IMR-90 (cell line): ENCODE measurements at regions not wholly inside any gene's neighbourhood (a gene's known extent, or its start where the extent isn't known, plus 50 kb on each side); places are given as distances from the start of the nearest gene placed in this dataset.

Experiments
- ATAC-seq: fragments of 200-7000 bp; cut with Tn5 transposase; 2 replicates; pipeline ENCODE4 v1.9.1; 2020; ENCODE audit warnings: low read depth, mild to moderate bottlenecking, moderate library complexity
- BruUV-seq: library from RNA; stranded (reverse); fragments of 400-500 nt; replicated peaks from 2 replicates; lab custom pipeline; 2021; lab: Mats Ljungman, UMichigan
- CTCF ChIA-PET: fragments of 300-600 bp; formaldehyde crosslinking; extraction: SDS; loops from one replicate; lab custom pipeline; 2021; ENCODE audit warnings: antibody characterized with exemption; lab: Yijun Ruan, JAX
- POLR2A ChIA-PET: fragments of 300-600 bp; sonication (Branson Sonifier 250); formaldehyde crosslinking; loops from one replicate; lab custom pipeline; 2022; ENCODE audit warnings: antibody characterized with exemption; ENCODE audit not compliant: unreplicated experiment; lab: Charles Lee
- DNase-seq: peaks from one replicate; pipeline ENCODE4 v3.0.0; 2013
- H2AFZ ChIP-seq: replicated peaks from 2 replicates; pipeline ENCODE3; 2013; ENCODE audit warnings: low read length, mild to moderate bottlenecking; ENCODE audit not compliant: poor library complexity
- H2AK5ac ChIP-seq: 2 replicates; pipeline ENCODE4 v1.6.1; 2013; ENCODE audit warnings: low read depth, low read length, inconsistent platforms
- H2AK9ac ChIP-seq: replicated peaks from 2 replicates; pipeline ENCODE3; 2013; ENCODE audit warnings: mild to moderate bottlenecking, low read depth, low read length, moderate library complexity; ENCODE audit not compliant: poor library complexity
- H2BK120ac ChIP-seq: 2 replicates; pipeline ENCODE4 v1.6.1; 2013; ENCODE audit warnings: low read depth, low read length, inconsistent platforms
- H2BK15ac ChIP-seq: 3 replicates; pipeline ENCODE4 v1.6.1; 2013; ENCODE audit warnings: low read depth, low read length, inconsistent platforms
- H2BK20ac ChIP-seq: 2 replicates; pipeline ENCODE4 v1.6.1; 2013; ENCODE audit warnings: low read depth, mild to moderate bottlenecking, inconsistent platforms, low read length, moderate library complexity
- H2BK5ac ChIP-seq: 2 replicates; pipeline ENCODE4 v1.6.1; 2013; ENCODE audit warnings: mild to moderate bottlenecking, low read depth, low read length, inconsistent platforms; ENCODE audit not compliant: poor library complexity, severe bottlenecking
- H3K14ac ChIP-seq: replicated peaks from 2 replicates; pipeline ENCODE4 v1.6.1; 2013; ENCODE audit warnings: low read depth, low read length, inconsistent platforms
- H3K18ac ChIP-seq: 2 replicates; pipeline ENCODE4 v1.6.1; 2013; ENCODE audit warnings: low read depth, low read length, control low read depth
- H3K23ac ChIP-seq: 2 replicates; pipeline ENCODE4 v1.6.1; 2013; ENCODE audit warnings: low read depth, low read length, inconsistent platforms
- H3K27ac ChIP-seq: 2 replicates; pipeline ENCODE4 v1.5.1; 2013; ENCODE audit warnings: mild to moderate bottlenecking, control low read depth, low read length; ENCODE audit not compliant: insufficient read depth
- H3K27me3 ChIP-seq: 2 replicates; pipeline ENCODE4 v1.6.1; 2013; ENCODE audit warnings: low read length; ENCODE audit not compliant: control insufficient read depth, insufficient read depth
- H3K36me3 ChIP-seq: 2 replicates; pipeline ENCODE4 v1.6.1; 2013; ENCODE audit warnings: low read length, mixed read lengths; ENCODE audit not compliant: control insufficient read depth, insufficient read depth
- H3K4ac ChIP-seq: 2 replicates; pipeline ENCODE4 v1.6.1; 2013; ENCODE audit warnings: low read depth, low read length, inconsistent platforms
- H3K4me1 ChIP-seq: 2 replicates; pipeline ENCODE4 v1.6.1; 2013; ENCODE audit warnings: low read length, mixed read lengths; ENCODE audit not compliant: control insufficient read depth, insufficient read depth
- H3K4me2 ChIP-seq: 2 replicates; pipeline ENCODE4 v1.6.1; 2013; ENCODE audit warnings: low read depth, mild to moderate bottlenecking, control low read depth, low read length, moderate library complexity
- H3K4me3 ChIP-seq: 2 replicates; pipeline ENCODE4 v1.5.1; 2013; ENCODE audit warnings: low read depth, mild to moderate bottlenecking, control low read depth, low read length, moderate library complexity; ENCODE audit not compliant: insufficient read depth
- H3K56ac ChIP-seq: 2 replicates; pipeline ENCODE4 v1.6.1; 2013; ENCODE audit warnings: low read length, inconsistent platforms; ENCODE audit not compliant: insufficient read depth; ENCODE audit errors: extremely low read depth
- H3K79me1 ChIP-seq, 2 experiments: 2 replicates each; pipeline ENCODE4 v1.6.1; 2013; ENCODE audit warnings: low read length in 2 of 2, inconsistent platforms in 1 of 2, low read depth in 1 of 2
- H3K9ac ChIP-seq: 2 replicates; pipeline ENCODE4 v1.6.1; 2013; ENCODE audit warnings: low read depth, low read length, control low read depth
- H3K9me1 ChIP-seq: 2 replicates; pipeline ENCODE4 v1.6.1; 2013; ENCODE audit warnings: low read length, inconsistent platforms; ENCODE audit not compliant: insufficient read depth
- H3K9me3 ChIP-seq: 2 replicates; pipeline ENCODE4 v1.6.1; 2013; ENCODE audit warnings: low read length; ENCODE audit not compliant: control insufficient read depth, insufficient read depth
- H4K20me1 ChIP-seq: 2 replicates; pipeline ENCODE4 v1.6.1; 2013; ENCODE audit warnings: low read length, inconsistent platforms; ENCODE audit not compliant: insufficient read depth
- H4K5ac ChIP-seq: 2 replicates; pipeline ENCODE4 v1.6.1; 2013; ENCODE audit warnings: mild to moderate bottlenecking, low read depth, low read length, control low read depth
- H4K8ac ChIP-seq, 2 experiments: 2 replicates each; pipeline ENCODE4 v1.6.1; 2013; ENCODE audit warnings: low read depth in 2 of 2, low read length in 2 of 2, control low read depth in 1 of 2, inconsistent platforms in 1 of 2
- H4K91ac ChIP-seq: 2 replicates; pipeline ENCODE4 v1.6.1; 2013; ENCODE audit warnings: low read depth, low read length, inconsistent platforms; ENCODE audit not compliant: insufficient read depth
- ELK1 ChIP-seq: fragments of 150-350 bp; IDR thresholded peaks from 2 replicates; pipeline ENCODE4 v1.6.1; 2016; ENCODE audit warnings: low read depth, mild to moderate bottlenecking, low read length, moderate library complexity, borderline replicate concordance
- FOS ChIP-seq: fragments of 150-350 bp; IDR thresholded peaks from 2 replicates; pipeline ENCODE4 v1.6.1; 2016; ENCODE audit warnings: low read depth, low read length
- MAFK ChIP-seq: IDR thresholded peaks from 2 replicates; pipeline ENCODE4 v1.6.1; 2012; ENCODE audit warnings: low read depth, low read length, improper control_type of control experiment
- MXI1 ChIP-seq: IDR thresholded peaks from 2 replicates; pipeline ENCODE4 v1.6.1; 2012; ENCODE audit warnings: low read depth, mild to moderate bottlenecking, low read length, moderate library complexity, borderline replicate concordance
- POLR2A ChIP-seq: IDR thresholded peaks from 2 replicates; pipeline ENCODE4 v1.6.1; 2012; ENCODE audit warnings: mild to moderate bottlenecking, low read depth, low read length
- USF2 ChIP-seq: fragments of 150-350 bp; IDR thresholded peaks from 2 replicates; pipeline ENCODE4 v1.6.1; 2017; ENCODE audit warnings: mild to moderate bottlenecking, antibody characterized with exemption, low read length, low read depth
- WGBS, 2 experiments: methylation state at CpG; one replicate each; pipeline versions ENCODE4 v1.1.5 to v1.1.7; 2013; ENCODE audit warnings: missing lambda C conversion rate in 2 of 2; ENCODE audit not compliant: insufficient read length in 1 of 2; ENCODE audit errors: extremely low coverage in 2 of 2; 5-methylcytosine and 5-hydroxymethylcytosine counted together
- dilution Hi-C: fragments of 300-500 bp; cut with HindIII; formaldehyde crosslinking; loops from one replicate; pipeline ENCODE4 v1.14.3; 2018; ENCODE audit warnings: low sequenced_read_pairs; ENCODE audit not compliant: unreplicated experiment
- in situ Hi-C: fragments of 300-500 bp; cut with MboI; formaldehyde crosslinking; loops from 3 replicates; pipeline ENCODE4 v1.14.3; 2019; ENCODE audit warnings: low sequenced_read_pairs, inconsistent platforms, mixed read lengths
- intact Hi-C: fragments of 100-400 bp; cut with micrococcal nuclease; formaldehyde crosslinking; loops from 2 replicates; pipeline ENCODE4 v1.10.0; 2022

- H3K79me1 ChIP-seq, result no peaks in the 10 kb centered on the region
- no peak overlapping the region for H2BK20ac ChIP-seq
- 94% methylated on average over 50 of the region's 71 CpGs; no CpG with 5 or more reads in 1 of the 2 experiments for WGBS, 2 experiments
- H2AK9ac ChIP-seq, result no peak overlapping the region
- H4K8ac ChIP-seq, result no peak overlapping the region
- no peak overlapping the region for H3K56ac ChIP-seq
- no peaks in the 10 kb centered on the region for H3K4me1 ChIP-seq
- H3K27me3 ChIP-seq, result no peaks in the 10 kb centered on the region
- H2AK5ac ChIP-seq, result no peak overlapping the region
- no peak overlapping the region for H3K4me2 ChIP-seq
- no peak overlapping the region for H4K5ac ChIP-seq
- dilution Hi-C loops (no loop called here), in situ Hi-C loops (no loop called here), intact Hi-C loops (no loop called here)
- no peak overlapping the region for H3K4me3 ChIP-seq
- H3K18ac ChIP-seq, result no peak overlapping the region
- ChIA-PET POLR2A (no interaction called here), CTCF (no interaction called here)
- no peaks in the 10 kb centered on the region for H3K9me1 ChIP-seq
- H2BK120ac ChIP-seq, result no peak overlapping the region
- no peak overlapping the region for H2BK15ac ChIP-seq
- ATAC-seq (no peak), DNase-seq (no peak)
- H3K9me3 ChIP-seq, result peaks cover 33% of the 10 kb centered on the region; the same call in 1 of the 2 replicates
- H3K23ac ChIP-seq, result no peak overlapping the region
- no peak overlapping the region for H2BK5ac ChIP-seq
- TF ChIP-seq MXI1, result no peak
- no peak for TF ChIP-seq POLR2A
- TF ChIP-seq FOS, result no peak
- TF ChIP-seq USF2, result no peak
- no peak for TF ChIP-seq ELK1
- TF ChIP-seq MAFK, result no peak
- H3K36me3 ChIP-seq, result no peaks in the 10 kb centered on the region
- no peak overlapping the region for H3K4ac ChIP-seq
- H3K27ac ChIP-seq, result no peak overlapping the region
- H2AFZ ChIP-seq, result no peak overlapping the region
- no peaks in the 10 kb centered on the region for H4K20me1 ChIP-seq
- H3K14ac ChIP-seq, result no peak overlapping the region
- H4K91ac ChIP-seq, result no peak overlapping the region
- no TSS peak for BruUV-seq
- no peak overlapping the region for H3K9ac ChIP-seq
Observed at GRCh38 chr13:18233783-18234299, 947.8 kb downstream of the TUBA3C start.
